H1 (cell line): ENCODE measurements at regions not wholly inside any gene's neighbourhood (a gene's known extent, or its start where the extent isn't known, plus 50 kb on each side); places are given as distances from the start of the nearest gene placed in this dataset.

Experiments
- CTCF ChIA-PET: fragments of 300-600 bp; sonication (Branson Sonifier 250); formaldehyde crosslinking; loops from one replicate; lab custom pipeline; 2021; ENCODE audit not compliant: partially characterized antibody; lab: Charles Lee
- POLR2A ChIA-PET: fragments of 300-600 bp; sonication (Branson Sonifier 250); formaldehyde crosslinking; loops from one replicate; lab custom pipeline; 2021; ENCODE audit warnings: inconsistent platforms; ENCODE audit not compliant: partially characterized antibody; lab: Charles Lee
- DNase-seq, 2 experiments: peaks; one replicate each; pipeline versions ENCODE4 v3.0.0 to v3.0.0-alpha.2; 2010 to 2022; ENCODE audit warnings: low spot score in 2 of 2, low read depth in 1 of 2, mixed read lengths in 1 of 2
- FAIRE-seq: peaks from 2 replicates; lab custom pipeline; 2011; peaks lifted over from hg19 to GRCh38; lab: Jason Lieb, UNC
- H2AFZ ChIP-seq: 2 replicates; pipeline ENCODE4 v1.8.1; 2012; ENCODE audit warnings: low read length, inconsistent platforms
- H2AK5ac ChIP-seq: 2 replicates; pipeline ENCODE4 v1.6.1; 2013; ENCODE audit warnings: low read depth, low read length
- H2BK120ac ChIP-seq: replicated peaks from 2 replicates; pipeline ENCODE3; 2013; ENCODE audit warnings: low read depth, low read length, inconsistent platforms
- H2BK12ac ChIP-seq: 2 replicates; pipeline ENCODE4 v1.6.1; 2013; ENCODE audit warnings: low read depth, low read length
- H2BK15ac ChIP-seq: 2 replicates; pipeline ENCODE4 v1.6.1; 2013; ENCODE audit warnings: low read length
- H2BK20ac ChIP-seq: 2 replicates; pipeline ENCODE4 v1.6.1; 2013; ENCODE audit warnings: low read length
- H2BK5ac ChIP-seq: 2 replicates; pipeline ENCODE4 v1.6.1; 2013; ENCODE audit warnings: low read depth, low read length
- H3K14ac ChIP-seq: 2 replicates; pipeline ENCODE4 v1.6.1; 2013; ENCODE audit warnings: inconsistent platforms; ENCODE audit not compliant: insufficient read length
- H3K18ac ChIP-seq: 2 replicates; pipeline ENCODE4 v1.6.1; 2013; ENCODE audit warnings: low read length; ENCODE audit errors: extremely low read depth
- H3K23ac ChIP-seq: 2 replicates; pipeline ENCODE4 v1.6.1; 2013; ENCODE audit warnings: inconsistent platforms; ENCODE audit not compliant: insufficient read length
- H3K23me2 ChIP-seq: 2 replicates; pipeline ENCODE4 v1.6.1; 2013; ENCODE audit warnings: low read depth, low read length
- H3K27ac ChIP-seq: 2 replicates; pipeline ENCODE4 v1.6.1; 2011; ENCODE audit warnings: low read depth, low read length, inconsistent platforms
- H3K27me3 ChIP-seq, 4 experiments: replicated peaks in 1 of 4; 1 replicate in 1 of 4; 2 replicates in 3 of 4; pipeline versions ENCODE4 v1.6.1 to v1.8.1; 2011 to 2013; ENCODE audit warnings: low read length in 3 of 4, mild to moderate bottlenecking in 3 of 4, inconsistent platforms in 2 of 4, mixed read lengths in 2 of 4, moderate library complexity in 1 of 4; ENCODE audit not compliant: control insufficient read depth in 3 of 4, insufficient read depth in 3 of 4; ENCODE audit errors: extremely low read depth in 1 of 4
- H3K36me3 ChIP-seq, 4 experiments: 2 replicates each; pipeline versions ENCODE4 v1.6.1 to v1.8.1; 2011 to 2013; ENCODE audit warnings: mild to moderate bottlenecking in 4 of 4, low read length in 3 of 4, moderate library complexity in 2 of 4, control low read depth in 1 of 4, inconsistent platforms in 1 of 4; ENCODE audit not compliant: insufficient read depth in 4 of 4, control insufficient read depth in 2 of 4
- H3K4ac ChIP-seq: replicated peaks from 2 replicates; pipeline ENCODE3; 2013; ENCODE audit warnings: low read length, low read depth, mixed read lengths, inconsistent platforms; ENCODE audit not compliant: insufficient read length
- H3K4me1 ChIP-seq, 4 experiments: replicated peaks in 1 of 4; 1 replicate in 1 of 4; 2 replicates in 3 of 4; pipeline versions ENCODE4 v1.6.1 to v1.8.1; 2011 to 2013; ENCODE audit warnings: low read length in 3 of 4, inconsistent platforms in 2 of 4, mixed read lengths in 1 of 4; ENCODE audit not compliant: insufficient read depth in 4 of 4, control insufficient read depth in 3 of 4
- H3K4me2 ChIP-seq, 2 experiments: 2 replicates each; pipeline versions ENCODE4 v1.6.1 to v1.8.1; 2011 to 2013; ENCODE audit warnings: low read depth in 2 of 2, low read length in 2 of 2, control low read depth in 1 of 2, inconsistent platforms in 1 of 2, mild to moderate bottlenecking in 1 of 2; ENCODE audit not compliant: insufficient read depth in 1 of 2
- H3K4me3 ChIP-seq, 4 experiments: fragments of 200-600, 300-600 bp in 1 of 4; sonication (generic), shearing (Covaris generic), sonication (Bioruptor Twin) in 1 of 4; 2 replicates each; pipeline versions ENCODE4 v1.5.1 to v1.8.1; 2011 to 2016; ENCODE audit warnings: low read length in 4 of 4, low read depth in 3 of 4, control low read depth in 2 of 4, inconsistent platforms in 2 of 4, mild to moderate bottlenecking in 2 of 4, mixed read lengths in 1 of 4, moderate library complexity in 1 of 4; ENCODE audit not compliant: insufficient read depth in 2 of 4; ENCODE audit errors: extremely low read depth in 1 of 4
- H3K56ac ChIP-seq: replicated peaks from 2 replicates; pipeline ENCODE3; 2013; ENCODE audit warnings: low read depth, mild to moderate bottlenecking, mixed read lengths, low read length, inconsistent platforms; ENCODE audit not compliant: insufficient read length
- H3K79me1 ChIP-seq: 2 replicates; pipeline ENCODE4 v1.6.1; 2013; ENCODE audit warnings: low read depth, low read length, control low read depth
- H3K79me2 ChIP-seq, 2 experiments: 2 replicates each; pipeline versions ENCODE4 v1.6.1 to v1.8.1; 2012 to 2013; ENCODE audit warnings: low read length in 2 of 2, mild to moderate bottlenecking in 2 of 2, inconsistent platforms in 1 of 2; ENCODE audit not compliant: insufficient read depth in 2 of 2, control insufficient read depth in 1 of 2
- H3K9ac ChIP-seq, 4 experiments: replicated peaks in 1 of 4; 1 replicate in 1 of 4; 2 replicates in 3 of 4; pipeline versions ENCODE4 v1.6.1 to v1.8.1; 2011 to 2013; ENCODE audit warnings: low read depth in 3 of 4, low read length in 3 of 4, control low read depth in 2 of 4, mild to moderate bottlenecking in 2 of 4, moderate library complexity in 2 of 4, inconsistent platforms in 1 of 4; ENCODE audit errors: extremely low read depth in 1 of 4
- H3K9me3 ChIP-seq, 2 experiments: 2 replicates each; pipeline versions ENCODE4 v1.6.1 to v1.8.1; 2012 to 2013; ENCODE audit warnings: mild to moderate bottlenecking in 2 of 2, moderate library complexity in 2 of 2, control low read depth in 1 of 2, inconsistent platforms in 1 of 2, low read depth in 1 of 2, low read length in 1 of 2, mixed read lengths in 1 of 2; ENCODE audit not compliant: insufficient read depth in 2 of 2
- H4K20me1 ChIP-seq, 2 experiments: replicated peaks in 1 of 2; 2 replicates each; pipeline versions ENCODE3 to v1.8.1; 2011 to 2013; ENCODE audit warnings: inconsistent platforms in 2 of 2, low read length in 2 of 2, mild to moderate bottlenecking in 1 of 2; ENCODE audit not compliant: insufficient read depth in 2 of 2, control insufficient read depth in 1 of 2
- H4K5ac ChIP-seq: 2 replicates; pipeline ENCODE4 v1.6.1; 2013; ENCODE audit warnings: low read length, low read depth, mixed read lengths, inconsistent platforms; ENCODE audit not compliant: insufficient read length
- H4K8ac ChIP-seq: 2 replicates; pipeline ENCODE4 v1.8.0; 2013; ENCODE audit warnings: mild to moderate bottlenecking, moderate library complexity, low read length, inconsistent platforms; ENCODE audit not compliant: insufficient read depth; ENCODE audit errors: extremely low read depth
- H4K91ac ChIP-seq: replicated peaks from 2 replicates; pipeline ENCODE3; 2013; ENCODE audit warnings: low read length, mixed read lengths, inconsistent platforms; ENCODE audit not compliant: insufficient read length
- CHD2 ChIP-seq: IDR thresholded peaks from 2 replicates; pipeline ENCODE4 v1.6.1; 2012; ENCODE audit warnings: low read length, improper control_type of control experiment
- POU5F1 ChIP-seq: IDR thresholded peaks from 2 replicates; pipeline ENCODE4 v1.6.1; 2011; ENCODE audit warnings: low read depth, mild to moderate bottlenecking, low read length, moderate library complexity
- RAD21 ChIP-seq, 2 experiments: IDR thresholded peaks in 1 of 2; conservative IDR thresholded peaks in 1 of 2; 2 replicates each; pipeline ENCODE4 v1.6.1; 2011; ENCODE audit warnings: low read depth in 2 of 2, low read length in 2 of 2, improper control_type of control experiment in 1 of 2, inconsistent platforms in 1 of 2, mild to moderate bottlenecking in 1 of 2, moderate library complexity in 1 of 2
- RXRA ChIP-seq: IDR thresholded peaks from 2 replicates; pipeline ENCODE4 v1.6.1; 2011; ENCODE audit warnings: low read depth, mild to moderate bottlenecking, low read length, moderate library complexity; ENCODE audit not compliant: insufficient read depth
- SIN3A ChIP-seq, 2 experiments: IDR thresholded peaks in 1 of 2; conservative IDR thresholded peaks in 1 of 2; 2 replicates each; pipeline ENCODE4 v1.6.1; 2011 to 2012; ENCODE audit warnings: low read length in 2 of 2, improper control_type of control experiment in 1 of 2, low read depth in 1 of 2, mild to moderate bottlenecking in 1 of 2
- SIX5 ChIP-seq: IDR thresholded peaks from 2 replicates; pipeline ENCODE4 v1.6.1; 2011; ENCODE audit warnings: mild to moderate bottlenecking, low read depth, low read length
- SRF ChIP-seq: IDR thresholded peaks from 2 replicates; pipeline ENCODE4 v1.6.1; 2011; ENCODE audit warnings: mild to moderate bottlenecking, low read depth, low read length, moderate library complexity
- TAF1 ChIP-seq: IDR thresholded peaks from 2 replicates; pipeline ENCODE4 v1.6.1; 2011; ENCODE audit warnings: mild to moderate bottlenecking, low read depth, low read length
- WGBS, 2 experiments: shearing (Covaris generic) in 1 of 2; methylation state at CpG; one replicate each; pipeline versions ENCODE4 v1.1.6 to v1.1.7; 2013 to 2015; ENCODE audit warnings: low lambda C conversion rate in 2 of 2, mixed read lengths in 2 of 2, inconsistent platforms in 1 of 2, low coverage in 1 of 2, missing lambda C conversion rate in 1 of 2; ENCODE audit not compliant: insufficient replicate concordance in 2 of 2, insufficient coverage in 1 of 2, insufficient read length in 1 of 2; ENCODE audit errors: extremely low coverage in 1 of 2, missing lambda C conversion rate in 1 of 2; 5-methylcytosine and 5-hydroxymethylcytosine counted together
- TF ChIP-seq, protein P1 (sequence below), 3 experiments: IDR thresholded peaks; 1 replicate in 2 of 3; 2 replicates in 1 of 3; pipeline versions ENCODE4 v1.5.1 to v1.6.1; 2011; ENCODE audit warnings: low read length in 3 of 3, mild to moderate bottlenecking in 3 of 3, inconsistent platforms in 2 of 3, low read depth in 1 of 3, moderate library complexity in 1 of 3; ENCODE audit not compliant: insufficient read depth in 1 of 3; ENCODE audit errors: control extremely low read depth in 1 of 3
- TF ChIP-seq, protein P2 (sequence below): IDR thresholded peaks from 2 replicates; pipeline ENCODE4 v1.6.1; 2011; ENCODE audit warnings: low read length, improper control_type of control experiment

DNA sequence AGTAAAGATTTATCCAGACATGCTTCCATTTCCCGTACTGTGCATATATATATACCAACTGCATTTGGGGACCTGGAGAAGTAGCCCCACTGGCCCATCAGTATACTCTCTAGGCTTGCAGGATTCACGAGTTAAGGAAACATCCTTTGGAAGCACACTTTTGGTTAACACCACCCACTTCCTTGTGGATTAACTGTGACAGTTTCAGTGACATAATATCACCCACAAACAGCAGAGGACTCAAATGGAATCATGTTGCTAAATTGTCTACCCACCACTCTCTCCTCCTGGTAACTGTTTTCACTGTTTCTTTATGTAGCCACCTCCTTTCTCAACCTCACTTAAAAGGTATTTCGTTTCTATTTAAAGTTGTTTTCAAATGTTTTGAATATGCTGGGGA, 55.0 kb downstream of the PROKR2 start:
- Histone ChIP-seq H4K8ac (no peak overlapping the region), H3K4ac (no peak overlapping the region), H4K5ac (no peak overlapping the region), H3K27ac (no peak overlapping the region), H4K20me1 (no peaks in the 10 kb centered on the region), H2BK15ac (0 out of 2 replicates have a peak overlapping the region, but pooled peaks have one; percentile 13), H2AFZ (no peak overlapping the region), H2BK120ac (no peak overlapping the region), H3K79me1 (no peaks in the 10 kb centered on the region), H3K4me1 (peaks cover 3 to 11% (median 7%) of the 10 kb centered on the region in 4 experiments; a peak in 5 of 7 replicates), H3K36me3 (no peaks in the 10 kb centered on the region), H3K23ac (no peak overlapping the region), H3K79me2 (no peaks in the 10 kb centered on the region), H3K56ac (no peak overlapping the region), H2BK5ac (no peak overlapping the region), H3K23me2 (no peaks in the 10 kb centered on the region), H2AK5ac (no peak overlapping the region), H2BK12ac (no peak overlapping the region), H3K18ac (no peak overlapping the region), H3K14ac (no peak overlapping the region), H4K91ac (no peak overlapping the region), H3K27me3 (peaks cover 0 to 1% (median 0%) of the 10 kb centered on the region in 4 experiments; a peak in 1 of 7 replicates), H3K9me3 (no peaks in the 10 kb centered on the region), H3K9ac (no peak overlapping the region), H2BK20ac (no peak overlapping the region), H3K4me3 (no peak overlapping the region), H3K4me2 (no peak overlapping the region)
- DNase-seq (no peak), FAIRE-seq (no peak)
- ChIA-PET POLR2A (no interaction called here), CTCF (no interaction called here)
- whole genome bisulfite sequencing, 2 experiments: 91% methylated on average over 3 of the region's 3 CpGs; no CpG with 5 or more reads in 1 of the 2 experiments
- TF ChIP-seq SRF (no peak), RXRA (no peak), POU5F1 (no peak), CHD2 (no peak), TAF1 (no peak), SIX5 (no peak), SIN3A (conservative IDR thresholded peaks at IDR 0.05 in 1 of 2, IDR thresholded peaks at IDR 0.05 in 1 of 2; ENCODE audit: low read depth in 1 of 2, low read length in 2 of 2) (no peak), RAD21 (IDR thresholded peaks at IDR 0.05 in 1 of 2, conservative IDR thresholded peaks at IDR 0.05 in 1 of 2; ENCODE audit: low read depth in 2 of 2, low read length in 2 of 2) (no peak)
- TF ChIP-seq, protein P1, sequence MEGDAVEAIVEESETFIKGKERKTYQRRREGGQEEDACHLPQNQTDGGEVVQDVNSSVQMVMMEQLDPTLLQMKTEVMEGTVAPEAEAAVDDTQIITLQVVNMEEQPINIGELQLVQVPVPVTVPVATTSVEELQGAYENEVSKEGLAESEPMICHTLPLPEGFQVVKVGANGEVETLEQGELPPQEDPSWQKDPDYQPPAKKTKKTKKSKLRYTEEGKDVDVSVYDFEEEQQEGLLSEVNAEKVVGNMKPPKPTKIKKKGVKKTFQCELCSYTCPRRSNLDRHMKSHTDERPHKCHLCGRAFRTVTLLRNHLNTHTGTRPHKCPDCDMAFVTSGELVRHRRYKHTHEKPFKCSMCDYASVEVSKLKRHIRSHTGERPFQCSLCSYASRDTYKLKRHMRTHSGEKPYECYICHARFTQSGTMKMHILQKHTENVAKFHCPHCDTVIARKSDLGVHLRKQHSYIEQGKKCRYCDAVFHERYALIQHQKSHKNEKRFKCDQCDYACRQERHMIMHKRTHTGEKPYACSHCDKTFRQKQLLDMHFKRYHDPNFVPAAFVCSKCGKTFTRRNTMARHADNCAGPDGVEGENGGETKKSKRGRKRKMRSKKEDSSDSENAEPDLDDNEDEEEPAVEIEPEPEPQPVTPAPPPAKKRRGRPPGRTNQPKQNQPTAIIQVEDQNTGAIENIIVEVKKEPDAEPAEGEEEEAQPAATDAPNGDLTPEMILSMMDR (IDR thresholded peaks at IDR 0.05; ENCODE audit: control extremely low read depth in 1 of 3, insufficient read depth in 1 of 3, low read depth in 1 of 3, low read length in 3 of 3): no peak
- TF ChIP-seq, protein P2, sequence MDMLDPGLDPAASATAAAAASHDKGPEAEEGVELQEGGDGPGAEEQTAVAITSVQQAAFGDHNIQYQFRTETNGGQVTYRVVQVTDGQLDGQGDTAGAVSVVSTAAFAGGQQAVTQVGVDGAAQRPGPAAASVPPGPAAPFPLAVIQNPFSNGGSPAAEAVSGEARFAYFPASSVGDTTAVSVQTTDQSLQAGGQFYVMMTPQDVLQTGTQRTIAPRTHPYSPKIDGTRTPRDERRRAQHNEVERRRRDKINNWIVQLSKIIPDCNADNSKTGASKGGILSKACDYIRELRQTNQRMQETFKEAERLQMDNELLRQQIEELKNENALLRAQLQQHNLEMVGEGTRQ: no peak
